DOHH2 (cell line): ENCODE measurements at regions not wholly inside any gene's neighbourhood (a gene's known extent, or its start where the extent isn't known, plus 50 kb on each side); places are given as distances from the start of the nearest gene placed in this dataset.

Experiments
- H3F3A ChIP-seq: fragments of 200-600 bp; sonication (generic), shearing (Covaris generic); 2 replicates; pipeline ENCODE4 v1.6.0; 2016; ENCODE audit warnings: antibody characterized with exemption, mild to moderate bottlenecking; ENCODE audit not compliant: control insufficient read depth, insufficient read depth
- H3K27ac ChIP-seq: fragments of 200-600 bp; sonication (generic); 2 replicates; pipeline ENCODE4 v1.5.1; 2014; ENCODE audit warnings: low read depth, mild to moderate bottlenecking, low read length, moderate library complexity
- H3K27me3 ChIP-seq: fragments of 200-600 bp; sonication (generic); 2 replicates; pipeline ENCODE4 v1.6.1; 2014; ENCODE audit warnings: mild to moderate bottlenecking, low read length, mixed read lengths; ENCODE audit not compliant: control insufficient read depth
- H3K36me3 ChIP-seq: fragments of 200-600 bp; sonication (generic); 2 replicates; pipeline ENCODE4 v1.6.1; 2014; ENCODE audit warnings: mild to moderate bottlenecking, low read length, moderate library complexity, mixed read lengths; ENCODE audit not compliant: control insufficient read depth
- H3K4me1 ChIP-seq: fragments of 200-600 bp; sonication (generic); 2 replicates; pipeline ENCODE4 v1.6.1; 2014; ENCODE audit warnings: mild to moderate bottlenecking, low read length, mixed read lengths; ENCODE audit not compliant: control insufficient read depth
- H3K4me2 ChIP-seq: fragments of 200-600 bp; sonication (generic); 2 replicates; pipeline ENCODE4 v1.6.0; 2014; ENCODE audit warnings: mild to moderate bottlenecking, low read length, moderate library complexity
- H3K4me3 ChIP-seq: fragments of 200-600 bp; sonication (generic); 2 replicates; pipeline ENCODE4 v1.5.1; 2014; ENCODE audit warnings: mild to moderate bottlenecking, low read length, mixed read lengths
- H3K79me2 ChIP-seq: fragments of 200-600 bp; sonication (generic); 2 replicates; pipeline ENCODE4 v1.6.1; 2014; ENCODE audit warnings: mild to moderate bottlenecking, low read length, mixed read lengths; ENCODE audit not compliant: control insufficient read depth
- H3K9me2 ChIP-seq: fragments of 200-600 bp; sonication (generic); replicated peaks from 2 replicates; pipeline ENCODE4 v1.6.1; 2014; ENCODE audit warnings: mild to moderate bottlenecking, low read length, mixed read lengths; ENCODE audit not compliant: control insufficient read depth
- H3K9me3 ChIP-seq: fragments of 200-600 bp; sonication (generic); 2 replicates; pipeline ENCODE4 v1.6.1; 2014; ENCODE audit warnings: antibody characterized with exemption, low read length, mixed read lengths; ENCODE audit not compliant: control insufficient read depth, insufficient read depth
- H4K20me1 ChIP-seq: fragments of 200-600 bp; sonication (generic); 2 replicates; pipeline ENCODE4 v1.6.0; 2014; ENCODE audit warnings: low read depth, mild to moderate bottlenecking, antibody characterized with exemption, low read length, moderate library complexity; ENCODE audit not compliant: control insufficient read depth, insufficient read depth
- EZH2phosphoT487 ChIP-seq: fragments of 200-600 bp; sonication (generic); IDR thresholded peaks from 2 replicates; pipeline ENCODE4 v1.6.1; 2017; ENCODE audit warnings: borderline replicate concordance, mild to moderate bottlenecking, antibody characterized with exemption, low read length, moderate library complexity, mixed read lengths
- TF ChIP-seq, protein P1 (sequence below): fragments of 200-600 bp; sonication (generic); IDR thresholded peaks from one replicate; pipeline ENCODE4 v1.5.1; 2014; ENCODE audit warnings: antibody characterized with exemption, mild to moderate bottlenecking, low read depth, low read length; ENCODE audit not compliant: poor library complexity, severe bottlenecking

DNA sequence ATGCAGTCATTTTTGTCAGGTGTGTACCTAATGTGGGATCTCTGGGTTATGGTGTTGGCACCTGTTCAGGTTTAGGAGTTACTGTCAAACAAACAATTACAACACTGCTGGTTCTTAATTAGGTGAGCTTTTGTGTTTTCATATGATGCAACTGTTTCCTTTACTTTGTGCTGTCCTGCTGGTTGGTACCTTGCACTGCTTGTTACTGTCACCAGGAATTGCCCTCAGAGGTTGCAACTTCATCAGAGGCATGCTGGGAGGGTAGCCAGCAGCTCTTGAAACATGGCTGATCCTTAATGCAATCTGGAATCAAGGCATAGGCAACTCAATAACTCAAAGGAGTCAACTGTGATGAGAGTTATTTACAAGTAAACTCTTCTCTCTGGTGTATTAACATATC is 400.3 kb downstream of the MIAT start:
- no peaks in the 10 kb centered on the region for H3K36me3 ChIP-seq
- no peaks in the 10 kb centered on the region for H3K4me1 ChIP-seq
- no peak overlapping the region for H3K27ac ChIP-seq
- H3K79me2 ChIP-seq, result no peaks in the 10 kb centered on the region
- H3F3A ChIP-seq, result no peaks in the 10 kb centered on the region
- no peak overlapping the region for H3K4me2 ChIP-seq
- TF ChIP-seq EZH2phosphoT487, result no peak
- TF ChIP-seq, protein P1, sequence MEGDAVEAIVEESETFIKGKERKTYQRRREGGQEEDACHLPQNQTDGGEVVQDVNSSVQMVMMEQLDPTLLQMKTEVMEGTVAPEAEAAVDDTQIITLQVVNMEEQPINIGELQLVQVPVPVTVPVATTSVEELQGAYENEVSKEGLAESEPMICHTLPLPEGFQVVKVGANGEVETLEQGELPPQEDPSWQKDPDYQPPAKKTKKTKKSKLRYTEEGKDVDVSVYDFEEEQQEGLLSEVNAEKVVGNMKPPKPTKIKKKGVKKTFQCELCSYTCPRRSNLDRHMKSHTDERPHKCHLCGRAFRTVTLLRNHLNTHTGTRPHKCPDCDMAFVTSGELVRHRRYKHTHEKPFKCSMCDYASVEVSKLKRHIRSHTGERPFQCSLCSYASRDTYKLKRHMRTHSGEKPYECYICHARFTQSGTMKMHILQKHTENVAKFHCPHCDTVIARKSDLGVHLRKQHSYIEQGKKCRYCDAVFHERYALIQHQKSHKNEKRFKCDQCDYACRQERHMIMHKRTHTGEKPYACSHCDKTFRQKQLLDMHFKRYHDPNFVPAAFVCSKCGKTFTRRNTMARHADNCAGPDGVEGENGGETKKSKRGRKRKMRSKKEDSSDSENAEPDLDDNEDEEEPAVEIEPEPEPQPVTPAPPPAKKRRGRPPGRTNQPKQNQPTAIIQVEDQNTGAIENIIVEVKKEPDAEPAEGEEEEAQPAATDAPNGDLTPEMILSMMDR, result no peak
- no peaks in the 10 kb centered on the region for H3K27me3 ChIP-seq
- H3K9me3 ChIP-seq, result no peaks in the 10 kb centered on the region
- H4K20me1 ChIP-seq, result no peaks in the 10 kb centered on the region
- no peaks in the 10 kb centered on the region for H3K9me2 ChIP-seq
- no peak overlapping the region for H3K4me3 ChIP-seq

DNA sequence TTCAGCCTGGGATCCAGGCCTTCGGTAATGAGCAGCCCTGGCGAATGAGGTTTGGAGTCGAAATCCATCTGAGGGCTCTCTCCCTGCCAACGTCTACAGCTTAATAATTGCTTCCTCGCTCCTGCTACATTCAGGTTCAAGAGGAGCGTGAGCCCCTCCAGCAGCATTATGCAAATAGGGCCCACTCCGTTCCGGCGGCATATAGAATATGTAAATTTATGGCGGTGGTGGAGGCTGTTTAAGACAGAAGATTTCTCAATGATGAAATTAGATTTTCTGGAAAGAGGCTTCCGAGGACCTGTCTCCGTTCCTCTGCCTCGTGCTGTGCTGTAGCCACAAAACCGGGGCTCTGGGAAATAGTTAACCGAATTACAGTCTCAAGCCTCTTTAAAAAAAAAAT is 402.8 kb downstream of the MIAT start:
- no peak for TF ChIP-seq EZH2phosphoT487
- TF ChIP-seq, protein P1, result no peak
- H3K4me3 ChIP-seq, result no peak overlapping the region
- H3K79me2 ChIP-seq, result no peaks in the 10 kb centered on the region
- H3K27ac ChIP-seq, result no peak overlapping the region
- no peak overlapping the region for H3K4me2 ChIP-seq
- H3K9me3 ChIP-seq, result no peaks in the 10 kb centered on the region
- no peaks in the 10 kb centered on the region for H3F3A ChIP-seq
- no peaks in the 10 kb centered on the region for H3K9me2 ChIP-seq
- no peaks in the 10 kb centered on the region for H3K36me3 ChIP-seq
- no peaks in the 10 kb centered on the region for H3K4me1 ChIP-seq
- H4K20me1 ChIP-seq, result no peaks in the 10 kb centered on the region
- no peaks in the 10 kb centered on the region for H3K27me3 ChIP-seq

DNA sequence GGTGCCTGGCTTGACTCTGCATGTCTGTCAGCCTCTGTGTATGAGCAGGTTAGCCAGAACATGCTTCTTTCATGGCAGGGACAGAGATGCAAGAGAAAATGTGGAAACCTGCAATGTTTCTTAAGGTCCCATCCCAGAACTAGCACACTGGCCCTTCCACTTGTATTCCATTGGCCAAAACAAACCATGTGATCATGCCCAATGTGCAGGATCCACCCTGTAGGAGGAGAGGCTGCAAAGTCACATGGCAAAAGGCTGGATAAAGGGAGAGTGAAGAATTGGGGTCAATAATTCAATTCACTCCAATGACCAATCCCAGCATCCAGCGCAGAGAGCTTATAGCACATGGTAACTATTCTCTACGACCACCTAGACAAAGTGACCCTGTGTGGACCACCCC is 405.5 kb downstream of the MIAT start:
- no peak overlapping the region for H3K27ac ChIP-seq
- H4K20me1 ChIP-seq, result no peaks in the 10 kb centered on the region
- no peak overlapping the region for H3K4me2 ChIP-seq
- H3K4me1 ChIP-seq, result no peaks in the 10 kb centered on the region
- TF ChIP-seq, protein P1, result no peak
- TF ChIP-seq EZH2phosphoT487, result no peak
- H3K36me3 ChIP-seq, result no peaks in the 10 kb centered on the region
- H3K79me2 ChIP-seq, result no peaks in the 10 kb centered on the region
- no peaks in the 10 kb centered on the region for H3K27me3 ChIP-seq
- H3F3A ChIP-seq, result no peaks in the 10 kb centered on the region
- H3K9me2 ChIP-seq, result no peaks in the 10 kb centered on the region
- H3K4me3 ChIP-seq, result no peak overlapping the region
- no peaks in the 10 kb centered on the region for H3K9me3 ChIP-seq

DNA sequence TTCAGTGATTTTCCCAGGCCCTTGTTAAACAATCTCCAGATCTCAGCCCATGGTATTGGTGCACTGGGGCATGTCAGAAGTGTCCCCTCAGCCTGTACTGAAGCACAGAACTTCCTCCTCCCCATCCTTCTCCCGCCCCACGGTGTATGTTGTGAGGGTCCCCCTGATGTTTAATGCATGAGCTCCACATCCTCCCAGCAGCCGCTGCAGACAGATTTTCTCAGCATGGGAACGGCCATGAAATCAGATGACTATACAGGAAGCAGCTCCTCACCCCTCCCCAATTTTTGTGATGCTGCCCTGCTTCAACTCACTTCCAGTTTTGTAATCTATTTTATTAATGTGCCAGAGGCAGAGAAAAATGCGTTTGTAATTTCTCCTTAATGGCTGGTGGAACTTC is 406.0 kb downstream of the MIAT start:
- TF ChIP-seq, protein P1, result no peak
- no peak for TF ChIP-seq EZH2phosphoT487
- Histone ChIP-seq H3K27ac (no peak overlapping the region), H3K9me3 (no peaks in the 10 kb centered on the region), H3K9me2 (no peaks in the 10 kb centered on the region), H3K4me2 (no peak overlapping the region), H3K4me3 (no peak overlapping the region), H4K20me1 (no peaks in the 10 kb centered on the region), H3K79me2 (no peaks in the 10 kb centered on the region), H3K36me3 (no peaks in the 10 kb centered on the region), H3K4me1 (no peaks in the 10 kb centered on the region), H3F3A (no peaks in the 10 kb centered on the region), H3K27me3 (no peaks in the 10 kb centered on the region)
